GM12878 (cell line): ENCODE measurements at regions not wholly inside any gene's neighbourhood (a gene's known extent, or its start where the extent isn't known, plus 50 kb on each side); places are given as distances from the start of the nearest gene placed in this dataset.

Experiments
- ATAC-seq: fragments of 200-7000 bp; cut with Tn5 transposase; 3 replicates; pipeline ENCODE4 v1.9.1; 2020; ENCODE audit warnings: mild to moderate bottlenecking, moderate library complexity
- BruUV-seq: library from RNA; stranded (reverse); fragments of 400-500 nt; replicated peaks from 2 replicates; lab custom pipeline; 2021; lab: Mats Ljungman, UMichigan
- CTCF ChIA-PET: fragments of 300-600 bp; sonication (Branson Sonifier 250); formaldehyde crosslinking; extraction: SDS; loops from one replicate; lab custom pipeline; 2021; ENCODE audit warnings: inconsistent platforms; lab: Yijun Ruan, JAX
- POLR2A ChIA-PET: fragments of 350-600 bp; formaldehyde crosslinking; extraction: SDS; loops from one replicate; lab custom pipeline; 2021; ENCODE audit warnings: inconsistent platforms; lab: Charles Lee
- RAD21 ChIA-PET: fragments of 300-600 bp; sonication (Branson Sonifier 250); formaldehyde crosslinking; loops from one replicate; lab custom pipeline; 2023; ENCODE audit warnings: antibody characterized with exemption; ENCODE audit not compliant: unreplicated experiment; lab: Charles Lee
- SMC1A ChIA-PET: fragments of 300-600 bp; sonication (Branson Sonifier 250); formaldehyde crosslinking; loops from one replicate; lab custom pipeline; 2023; ENCODE audit not compliant: unreplicated experiment, uncharacterized antibody; lab: Charles Lee
- DNase-seq: peaks from one replicate; pipeline ENCODE4 v3.0.0-alpha.2; 2011; ENCODE audit warnings: low read depth, low spot score
- FAIRE-seq: peaks from 3 replicates; lab custom pipeline; 2011; peaks lifted over from hg19 to GRCh38; lab: Jason Lieb, UNC
- H2AFZ ChIP-seq: 2 replicates; pipeline ENCODE4 v1.6.0; 2011; ENCODE audit warnings: low read depth, low read length, control low read depth; ENCODE audit not compliant: control insufficient read depth
- H3K27ac ChIP-seq: 2 replicates; pipeline ENCODE4 v1.5.1; 2011; ENCODE audit warnings: control low read depth; ENCODE audit not compliant: control insufficient read depth, insufficient read depth
- H3K27me3 ChIP-seq, 2 experiments: replicated peaks in 1 of 2; 2 replicates each; pipeline versions ENCODE4 v1.6.0 to v1.6.1; 2011; ENCODE audit warnings: low read length in 1 of 2; ENCODE audit not compliant: control insufficient read depth in 2 of 2, insufficient read depth in 2 of 2
- H3K36me3 ChIP-seq, 2 experiments: 2 replicates each; pipeline ENCODE4 v1.5.1; 2011; ENCODE audit warnings: low read length in 1 of 2; ENCODE audit not compliant: control insufficient read depth in 2 of 2, insufficient read depth in 2 of 2
- H3K4me1 ChIP-seq: 2 replicates; pipeline ENCODE4 v1.6.1; 2011; ENCODE audit warnings: mild to moderate bottlenecking, low read length, moderate library complexity, mixed read lengths; ENCODE audit not compliant: control insufficient read depth, insufficient read depth
- H3K4me2 ChIP-seq: 2 replicates; pipeline ENCODE4 v1.6.0; 2011; ENCODE audit warnings: control low read depth; ENCODE audit not compliant: control insufficient read depth, insufficient read depth
- H3K4me3 ChIP-seq: fragments of 200-600 bp; sonication (generic); 2 replicates; pipeline ENCODE4 v1.5.1; 2016
- H3K79me2 ChIP-seq: 2 replicates; pipeline ENCODE4 v1.6.0; 2011; ENCODE audit warnings: low read length; ENCODE audit not compliant: control insufficient read depth, insufficient read depth
- H3K9ac ChIP-seq: 2 replicates; pipeline ENCODE4 v1.8.0; 2011; ENCODE audit warnings: low read length, control low read depth, mixed read lengths; ENCODE audit not compliant: control insufficient read depth, insufficient read depth
- H3K9me3 ChIP-seq: replicated peaks from 3 replicates; pipeline ENCODE4 v1.5.1; 2011; ENCODE audit warnings: mild to moderate bottlenecking, low read length; ENCODE audit not compliant: control insufficient read depth, insufficient read depth
- H4K20me1 ChIP-seq: 2 replicates; pipeline ENCODE4 v1.6.0; 2011; ENCODE audit not compliant: control insufficient read depth, insufficient read depth
- ASH2L ChIP-seq: fragments of 300-600, 200-600 bp; sonication (generic); IDR thresholded peaks from 2 replicates; pipeline ENCODE4 v1.6.1; 2017; ENCODE audit warnings: low read depth, mild to moderate bottlenecking, borderline replicate concordance
- ATF7 ChIP-seq: fragments of 450-650 bp; IDR thresholded peaks from 2 replicates; pipeline ENCODE4 v1.6.1; 2016; ENCODE audit warnings: low read depth, mild to moderate bottlenecking
- CBX3 ChIP-seq: fragments of 200-600 bp; sonication (generic); IDR thresholded peaks from 2 replicates; pipeline ENCODE4 v1.6.1; 2016; ENCODE audit warnings: low read depth, borderline replicate concordance
- KAT2A ChIP-seq: conservative IDR thresholded peaks from 2 replicates; pipeline ENCODE4 v1.6.1; 2011; ENCODE audit warnings: low read depth, low read length; ENCODE audit not compliant: control insufficient read depth
- NR2F1 ChIP-seq: fragments of 450-650 bp; conservative IDR thresholded peaks from 2 replicates; pipeline ENCODE4 v1.6.1; 2017; ENCODE audit warnings: mild to moderate bottlenecking
- RUNX3 ChIP-seq: IDR thresholded peaks from 2 replicates; pipeline ENCODE4 v1.6.1; 2012; ENCODE audit warnings: low read length, inconsistent platforms
- WGBS: methylation state at CpG from one replicate; pipeline ENCODE4 v1.1.6; 2016; ENCODE audit warnings: low lambda C conversion rate; ENCODE audit not compliant: insufficient replicate concordance, insufficient coverage; ENCODE audit errors: missing lambda C conversion rate; 5-methylcytosine and 5-hydroxymethylcytosine counted together
- in situ Hi-C: fragments of 300-500 bp; cut with MboI; formaldehyde crosslinking; loops from 9 replicates; pipeline ENCODE4 v1.14.3; 2018; ENCODE audit warnings: mixed read lengths
- intact Hi-C: fragments of 100-400 bp; cut with micrococcal nuclease; formaldehyde crosslinking; loops from one replicate; pipeline ENCODE4 v1.14.2; 2022; ENCODE audit not compliant: unreplicated experiment
- TF ChIP-seq, protein P1 (sequence below): fragments of 450-650 bp; IDR thresholded peaks from 2 replicates; pipeline ENCODE4 v1.6.1; 2018; ENCODE audit warnings: mild to moderate bottlenecking, low read depth, moderate library complexity; ENCODE audit not compliant: partially characterized antibody

DNA sequence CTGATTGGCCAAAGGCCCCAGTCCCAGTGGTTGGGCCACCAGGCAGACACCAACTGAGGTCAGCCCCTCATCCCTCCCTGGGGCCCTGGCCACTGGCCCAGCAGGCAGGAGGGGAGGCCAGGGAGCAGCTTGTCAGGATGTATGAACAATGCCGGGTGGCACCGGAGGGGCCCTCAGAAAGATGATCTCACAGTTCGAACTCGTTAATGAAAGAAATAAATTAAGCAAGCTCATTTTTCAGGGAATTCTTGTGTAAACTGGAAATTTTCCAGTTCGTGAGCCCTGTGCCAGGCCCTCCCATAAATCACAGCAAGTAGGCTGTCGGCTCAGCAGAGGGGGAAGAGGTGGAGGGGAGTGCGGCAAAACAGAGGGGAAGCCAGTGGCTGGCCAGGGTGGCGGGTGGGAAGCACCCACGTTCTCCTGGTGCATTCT, 177.0 kb upstream of the VASH1 start:
- Histone ChIP-seq H3K4me2 (no peak overlapping the region), H4K20me1 (no peaks in the 10 kb centered on the region), H2AFZ (no peak overlapping the region), H3K27ac (no peak overlapping the region), H3K36me3 (no peaks in the 10 kb centered on the region), H3K4me3 (no peak overlapping the region), H3K9me3 (no peaks in the 10 kb centered on the region), H3K4me1 (no peaks in the 10 kb centered on the region), H3K79me2 (no peaks in the 10 kb centered on the region), H3K27me3 (peaks cover 0 to 2% of the 10 kb centered on the region in 2 experiments; a peak in 1 of 4 replicates), H3K9ac (no peak overlapping the region)
- DNase-seq: no peak
- RAD21 ChIA-PET: no interaction called here
- ATAC-seq: no peak
- FAIRE-seq: no peak
- in situ Hi-C loops: no loop called here
- intact Hi-C loops: no loop called here
- no TSS peak for BruUV-seq
- SMC1A ChIA-PET: no interaction called here
- TF ChIP-seq, protein P1, sequence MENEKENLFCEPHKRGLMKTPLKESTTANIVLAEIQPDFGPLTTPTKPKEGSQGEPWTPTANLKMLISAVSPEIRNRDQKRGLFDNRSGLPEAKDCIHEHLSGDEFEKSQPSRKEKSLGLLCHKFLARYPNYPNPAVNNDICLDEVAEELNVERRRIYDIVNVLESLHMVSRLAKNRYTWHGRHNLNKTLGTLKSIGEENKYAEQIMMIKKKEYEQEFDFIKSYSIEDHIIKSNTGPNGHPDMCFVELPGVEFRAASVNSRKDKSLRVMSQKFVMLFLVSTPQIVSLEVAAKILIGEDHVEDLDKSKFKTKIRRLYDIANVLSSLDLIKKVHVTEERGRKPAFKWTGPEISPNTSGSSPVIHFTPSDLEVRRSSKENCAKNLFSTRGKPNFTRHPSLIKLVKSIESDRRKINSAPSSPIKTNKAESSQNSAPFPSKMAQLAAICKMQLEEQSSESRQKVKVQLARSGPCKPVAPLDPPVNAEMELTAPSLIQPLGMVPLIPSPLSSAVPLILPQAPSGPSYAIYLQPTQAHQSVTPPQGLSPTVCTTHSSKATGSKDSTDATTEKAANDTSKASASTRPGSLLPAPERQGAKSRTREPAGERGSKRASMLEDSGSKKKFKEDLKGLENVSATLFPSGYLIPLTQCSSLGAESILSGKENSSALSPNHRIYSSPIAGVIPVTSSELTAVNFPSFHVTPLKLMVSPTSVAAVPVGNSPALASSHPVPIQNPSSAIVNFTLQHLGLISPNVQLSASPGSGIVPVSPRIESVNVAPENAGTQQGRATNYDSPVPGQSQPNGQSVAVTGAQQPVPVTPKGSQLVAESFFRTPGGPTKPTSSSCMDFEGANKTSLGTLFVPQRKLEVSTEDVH: no peak
- no peak for TF ChIP-seq ATF7
- no peak for TF ChIP-seq CBX3
- no peak for TF ChIP-seq ASH2L
- TF ChIP-seq KAT2A: no peak
- no peak for TF ChIP-seq RUNX3
- TF ChIP-seq NR2F1: no peak
- CTCF ChIA-PET: interaction anchor here (1.1 kb wide), 1 partner anchor 10 kb away, joined by 3 read pairs; no protein-coding TSS in a partner anchor
- POLR2A ChIA-PET: no interaction called here
- WGBS: 41% methylated on average over 8 of the region's 9 CpGs
